ENCODE measurements at regions not wholly inside any gene's neighbourhood (a gene's known extent, or its start where the extent isn't known, plus 50 kb on each side); places are given as distances from the start of the nearest gene placed in this dataset.
"Not testable (repeated sequence)": the region's sequence is repeated elsewhere in the genome, so short reads cannot be mapped to it uniquely, and the experiment has no call there.

GRCh38 chr14:100427166-100427565, 104.0 kb downstream of the SLC25A47 start:
- Histone ChIP-seq H3K4me3 (no peak overlapping the region), H3K4me1 (peaks cover 7% of the 10 kb centered on the region), H3K36me3 (no peaks in the 10 kb centered on the region), H3K27ac (replicated peaks) (no peak overlapping the region), H3K9me3 (replicated peaks) (no peaks in the 10 kb centered on the region), H3K27me3 (ENCODE audit: low read depth) (no peaks in the 10 kb centered on the region)
- no peak for DNase-seq
- no peak for TF ChIP-seq CTCF (IDR thresholded peaks at IDR 0.05; ENCODE audit: borderline replicate concordance)
- intact Hi-C loops (cut with micrococcal nuclease), result no loop called here

- Histone ChIP-seq H3K36me3 (no peaks in the 10 kb centered on the region), H3K4me3 (no peak overlapping the region), H3K4me1 (peaks cover 7% of the 10 kb centered on the region), H3K9me3 (replicated peaks) (no peaks in the 10 kb centered on the region), H3K27me3 (ENCODE audit: low read depth) (no peaks in the 10 kb centered on the region), H3K27ac (replicated peaks) (no peak overlapping the region)
- intact Hi-C loops (cut with micrococcal nuclease), result no loop called here
- TF ChIP-seq CTCF (IDR thresholded peaks at IDR 0.05; ENCODE audit: borderline replicate concordance), result no peak
- no peak for DNase-seq
These were observed 105.6 kb downstream of the SLC25A47 start for GRCh38 chr14:100428727-100429126.

GRCh38 chr14:100429537-100429936, 106.4 kb downstream of the SLC25A47 start:
- no peaks in the 10 kb centered on the region for H3K9me3 ChIP-seq (replicated peaks)
- no peak overlapping the region for H3K27ac ChIP-seq (replicated peaks)
- no peaks in the 10 kb centered on the region for H3K27me3 ChIP-seq (ENCODE audit: low read depth)
- intact Hi-C loops (cut with micrococcal nuclease), result no loop called here
- peaks cover 7% of the 10 kb centered on the region for H3K4me1 ChIP-seq
- no peaks in the 10 kb centered on the region for H3K36me3 ChIP-seq
- DNase-seq, result no peak
- H3K4me3 ChIP-seq, result no peak overlapping the region
- TF ChIP-seq CTCF (IDR thresholded peaks at IDR 0.05; ENCODE audit: borderline replicate concordance), result no peak

- H3K27ac ChIP-seq (replicated peaks), result no peak overlapping the region
- no peak for DNase-seq
- H3K9me3 ChIP-seq (replicated peaks), result no peaks in the 10 kb centered on the region
- H3K36me3 ChIP-seq, result no peaks in the 10 kb centered on the region
- no peak for TF ChIP-seq CTCF (IDR thresholded peaks at IDR 0.05; ENCODE audit: borderline replicate concordance)
- intact Hi-C loops (cut with micrococcal nuclease), result no loop called here
- no peaks in the 10 kb centered on the region for H3K4me1 ChIP-seq
- H3K27me3 ChIP-seq (ENCODE audit: low read depth), result no peaks in the 10 kb centered on the region
- no peak overlapping the region for H3K4me3 ChIP-seq
These were observed 107.4 kb downstream of the SLC25A47 start for GRCh38 chr14:100430571-100430970.

GRCh38 chr14:100431461-100431860, 108.3 kb downstream of the SLC25A47 start:
- H3K4me3 ChIP-seq; H3K36me3 ChIP-seq; H3K27me3 ChIP-seq (ENCODE audit: low read depth); H3K9me3 ChIP-seq (replicated peaks); DNase-seq; intact Hi-C loops (cut with micrococcal nuclease); H3K4me1 ChIP-seq; H3K27ac ChIP-seq (replicated peaks): not testable (repeated sequence)

- H3K9me3 ChIP-seq (replicated peaks), result no peaks in the 10 kb centered on the region
- DNase-seq, result no peak
- intact Hi-C loops (cut with micrococcal nuclease), result no loop called here
- no peak overlapping the region for H3K4me3 ChIP-seq
- no peak overlapping the region for H3K27ac ChIP-seq (replicated peaks)
- H3K36me3 ChIP-seq, result no peaks in the 10 kb centered on the region
- no peaks in the 10 kb centered on the region for H3K4me1 ChIP-seq
- no peaks in the 10 kb centered on the region for H3K27me3 ChIP-seq (ENCODE audit: low read depth)
- TF ChIP-seq CTCF (IDR thresholded peaks at IDR 0.05; ENCODE audit: borderline replicate concordance), result no peak
These were observed 109.7 kb downstream of the SLC25A47 start for GRCh38 chr14:100432652-100433427.

Measured in left ventricle myocardium inferior (tissue), 1 donor.